Left ventricle myocardium inferior (tissue), 1 donor: ENCODE measurements at regions not wholly inside any gene's neighbourhood (a gene's known extent, or its start where the extent isn't known, plus 50 kb on each side); places are given as distances from the start of the nearest gene placed in this dataset.
A peak's percentile ranks its signal among the peaks of the same experiment; 100 is the strongest.

Source experiments
- DNase-seq: peaks from one replicate; pipeline ENCODE4 v3.0.0-alpha.2; 2020
- H3K27ac ChIP-seq: fragments of 200-600 bp; replicated peaks from 2 replicates; pipeline ENCODE4 v1.8.0; 2021
- H3K27me3 ChIP-seq: fragments of 200-600 bp; 2 replicates; pipeline ENCODE4 v1.8.0; 2021; ENCODE audit warnings: low read depth
- H3K36me3 ChIP-seq: fragments of 200-600 bp; 2 replicates; pipeline ENCODE4 v1.8.0; 2021
- H3K4me1 ChIP-seq: fragments of 200-600 bp; 2 replicates; pipeline ENCODE4 v1.8.0; 2021
- H3K4me3 ChIP-seq: fragments of 200-600 bp; 2 replicates; pipeline ENCODE4 v1.8.0; 2021; ENCODE audit warnings: mild to moderate bottlenecking, moderate library complexity
- H3K9me3 ChIP-seq: fragments of 200-600 bp; replicated peaks from 2 replicates; pipeline ENCODE4 v1.8.0; 2021
- CTCF ChIP-seq: fragments of 200-600 bp; IDR thresholded peaks from 2 replicates; pipeline ENCODE4 v1.8.0; 2021; ENCODE audit warnings: antibody characterized with exemption, mild to moderate bottlenecking, borderline replicate concordance
- intact Hi-C: fragments of 100-400 bp; cut with micrococcal nuclease; formaldehyde crosslinking; loops from one replicate; pipeline ENCODE4 v1.11.0; 2022
- donor health status: DM: no; HTN: yes; CAD: no; lungs with severe emphysema.

GRCh38 chr6:16985513-16986284 is 116.2 kb upstream of the STMND1 start:
- TF ChIP-seq CTCF: no peak
- DNase-seq: no peak

GRCh38 chr6:16982807-16983206 is 119.0 kb upstream of the STMND1 start:
- Histone ChIP-seq H3K4me1 (peaks cover 10% of the 10 kb centered on the region), H3K36me3 (no peaks in the 10 kb centered on the region), H3K9me3 (no peaks in the 10 kb centered on the region), H3K27ac (no peak overlapping the region), H3K27me3 (peaks cover 15% of the 10 kb centered on the region), H3K4me3 (no peak overlapping the region)
- intact Hi-C loops: no loop called here
- TF ChIP-seq CTCF: no peak
- DNase-seq: no peak

More at GRCh38 chr6:16985513-16986284, 116.2 kb upstream of the STMND1 start:
- Histone ChIP-seq H3K27me3 (no peaks in the 10 kb centered on the region), H3K27ac (peak overlapping the region; percentile 28), H3K4me3 (peak overlapping the region; percentile 30), H3K9me3 (peaks cover 14% of the 10 kb centered on the region), H3K36me3 (no peaks in the 10 kb centered on the region), H3K4me1 (peaks cover 10% of the 10 kb centered on the region)
- intact Hi-C loops: no loop called here

- intact Hi-C loops: no loop called here
- H3K9me3 ChIP-seq: no peaks in the 10 kb centered on the region
- no peak for DNase-seq
- no peaks in the 10 kb centered on the region for H3K36me3 ChIP-seq
- H3K4me1 ChIP-seq: no peaks in the 10 kb centered on the region
- H3K27ac ChIP-seq: no peak overlapping the region
- peaks cover 23% of the 10 kb centered on the region for H3K27me3 ChIP-seq
- H3K4me3 ChIP-seq: no peak overlapping the region
- no peak for TF ChIP-seq CTCF
These were observed 122.0 kb upstream of the STMND1 start for GRCh38 chr6:16979677-16980370.

GRCh38 chr6:16978686-16979085 is 123.2 kb upstream of the STMND1 start:
- no peak for DNase-seq
- no peaks in the 10 kb centered on the region for H3K9me3 ChIP-seq
- intact Hi-C loops: no loop called here
- H3K4me3 ChIP-seq: no peak overlapping the region
- no peaks in the 10 kb centered on the region for H3K4me1 ChIP-seq
- no peak overlapping the region for H3K27ac ChIP-seq
- no peak for TF ChIP-seq CTCF
- no peaks in the 10 kb centered on the region for H3K36me3 ChIP-seq
- H3K27me3 ChIP-seq: peaks cover 28% of the 10 kb centered on the region

GRCh38 chr6:16976385-16977183 is 125.3 kb upstream of the STMND1 start:
- Histone ChIP-seq H3K4me1 (no peaks in the 10 kb centered on the region), H3K36me3 (no peaks in the 10 kb centered on the region), H3K9me3 (no peaks in the 10 kb centered on the region), H3K27ac (no peak overlapping the region), H3K27me3 (peaks cover 45% of the 10 kb centered on the region), H3K4me3 (no peak overlapping the region)
- DNase-seq: no peak
- TF ChIP-seq CTCF: no peak
- intact Hi-C loops: no loop called here
